Hepatocyte (in vitro differentiated cells): ENCODE measurements at regions not wholly inside any gene's neighbourhood (a gene's known extent, or its start where the extent isn't known, plus 50 kb on each side); places are given as distances from the start of the nearest gene placed in this dataset.

Experiments
- CTCF ChIP-seq: fragments of 200-600 bp; sonication (generic); IDR thresholded peaks from 2 replicates; pipeline ENCODE4 v1.5.1; 2016; ENCODE audit warnings: antibody characterized with exemption, mild to moderate bottlenecking; ENCODE audit not compliant: poor library complexity
- EZH2phosphoT487 ChIP-seq: fragments of 200-600 bp; sonication (generic); IDR thresholded peaks from one replicate; pipeline ENCODE4 v1.6.1; 2018; ENCODE audit warnings: antibody characterized with exemption, mild to moderate bottlenecking, low read depth, moderate library complexity; ENCODE audit not compliant: unreplicated experiment, severe bottlenecking

- TF ChIP-seq CTCF: no peak
- TF ChIP-seq EZH2phosphoT487: no peak
These were observed 987.6 kb upstream of the RBFOX1 start for GRCh38 chr16:6345090-6345489.
